Fibroblast of mammary gland (primary cell): ENCODE measurements at regions not wholly inside any gene's neighbourhood (a gene's known extent, or its start where the extent isn't known, plus 50 kb on each side); places are given as distances from the start of the nearest gene placed in this dataset.

Experiments used
- DNase-seq: peaks from one replicate; pipeline ENCODE4 v3.0.0-alpha.2; 2010; ENCODE audit warnings: low read depth
- H3K4me3 ChIP-seq: 2 replicates; pipeline ENCODE4 v1.5.1; 2011; ENCODE audit warnings: low read depth, mild to moderate bottlenecking, low read length, moderate library complexity; ENCODE audit not compliant: control insufficient read depth
- CTCF ChIP-seq: conservative IDR thresholded peaks from 2 replicates; pipeline ENCODE4 v1.5.1; 2011; ENCODE audit warnings: low read depth, low read length, inconsistent platforms; ENCODE audit not compliant: control insufficient read depth, insufficient read depth

GRCh38 chr11:71097506-71098240 is 154.7 kb downstream of the SHANK2 start:
- H3K4me3 ChIP-seq: no peak overlapping the region
- DNase-seq: no peak
- no peak for TF ChIP-seq CTCF

GRCh38 chr11:71096751-71097388 is 155.5 kb downstream of the SHANK2 start:
- DNase-seq: peak; percentile 14
- H3K4me3 ChIP-seq: no peak overlapping the region
- TF ChIP-seq CTCF: no peak

- H3K4me3 ChIP-seq: no peak overlapping the region
- DNase-seq: no peak
- no peak for TF ChIP-seq CTCF
Observed at GRCh38 chr11:71095294-71095850, 157.0 kb downstream of the SHANK2 start.

- H3K4me3 ChIP-seq: no peak overlapping the region
- no peak for TF ChIP-seq CTCF
- no peak for DNase-seq
Observed at GRCh38 chr11:71094296-71095077, 157.9 kb downstream of the SHANK2 start.

GRCh38 chr11:71093783-71094182 is 158.6 kb downstream of the SHANK2 start:
- H3K4me3 ChIP-seq: no peak overlapping the region
- no peak for TF ChIP-seq CTCF
- no peak for DNase-seq

- no peak overlapping the region for H3K4me3 ChIP-seq
- no peak for DNase-seq
- TF ChIP-seq CTCF: no peak
Observed at GRCh38 chr11:71091506-71092265, 160.7 kb downstream of the SHANK2 start.
